HG03039 (cell line): ENCODE measurements at regions not wholly inside any gene's neighbourhood (a gene's known extent, or its start where the extent isn't known, plus 50 kb on each side); places are given as distances from the start of the nearest gene placed in this dataset.
"Not testable (repeated sequence)": the region's sequence is repeated elsewhere in the genome, so short reads cannot be mapped to it uniquely, and the experiment has no call there.

Source experiments
- ATAC-seq: cut with Tn5 transposase; IDR thresholded peaks from one replicate; pipeline ENCODE4 v1.9.1; 2021; ENCODE audit warnings: mild to moderate bottlenecking, moderate library complexity; ENCODE audit not compliant: unreplicated experiment

GRCh38 chr1:187991944-187992343 is 1163.2 kb downstream of the PLA2G4A start:
- no peak for ATAC-seq

DNA sequence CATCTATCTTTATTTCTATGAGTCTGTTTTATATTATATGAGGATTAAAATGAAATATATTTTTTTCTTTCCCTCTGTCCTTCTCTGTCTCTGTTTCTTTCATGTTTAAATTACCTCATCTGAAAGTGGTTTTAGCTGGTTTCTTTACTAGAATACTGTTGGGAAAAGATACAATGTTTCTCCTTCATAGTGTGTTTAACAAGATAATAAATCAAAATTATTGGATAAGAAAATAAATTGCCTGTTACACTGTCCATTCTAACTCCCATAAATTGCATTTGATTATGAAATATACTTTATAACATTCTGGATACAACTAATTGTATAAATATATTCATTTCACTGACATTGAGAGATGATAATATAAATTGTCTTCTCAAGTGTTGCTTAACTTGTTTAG is 1168.0 kb downstream of the PLA2G4A start:
- ATAC-seq: no peak

DNA sequence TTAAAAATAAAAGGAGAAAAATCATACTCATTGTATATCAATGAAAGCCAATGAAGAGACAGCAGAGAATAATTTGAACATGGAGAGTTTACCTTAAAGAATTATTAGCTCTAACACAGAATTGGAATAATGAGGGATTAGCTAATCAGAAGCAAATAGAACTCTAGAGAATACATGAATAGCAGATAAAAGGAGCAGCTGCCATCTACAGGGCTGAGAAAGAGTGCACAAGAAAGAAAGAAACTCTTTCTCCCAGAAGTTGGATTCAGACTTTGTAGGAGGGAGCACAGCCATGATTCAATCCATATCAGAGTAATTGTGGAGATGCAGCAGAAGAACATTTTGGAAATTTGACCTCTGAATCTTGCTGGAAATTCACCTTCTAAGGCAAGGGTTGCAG is 1171.2 kb downstream of the PLA2G4A start:
- ATAC-seq: no peak

DNA sequence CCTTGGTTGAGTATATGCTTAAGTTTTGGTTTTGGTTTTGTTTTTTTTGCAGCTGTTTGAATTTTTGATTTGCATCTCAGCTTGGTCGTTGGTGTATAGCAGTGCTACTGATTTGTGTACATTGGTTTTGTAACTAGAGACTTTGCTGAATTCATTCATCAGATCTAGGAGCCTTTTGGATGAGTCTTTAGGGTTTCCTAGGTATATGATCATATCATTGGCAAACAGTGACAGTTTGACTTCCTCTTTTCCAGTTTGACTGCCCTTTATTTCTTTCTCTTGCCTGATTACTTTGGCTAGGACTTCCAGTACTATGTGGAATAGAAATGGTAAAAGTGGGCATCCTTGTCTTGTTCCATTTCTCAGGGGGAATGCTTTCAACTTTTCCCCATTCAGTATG is 1174.9 kb downstream of the PLA2G4A start:
- ATAC-seq: not testable (repeated sequence)

GRCh38 chr1:188004849-188005248 is 1176.1 kb downstream of the PLA2G4A start:
- ATAC-seq: no peak

DNA sequence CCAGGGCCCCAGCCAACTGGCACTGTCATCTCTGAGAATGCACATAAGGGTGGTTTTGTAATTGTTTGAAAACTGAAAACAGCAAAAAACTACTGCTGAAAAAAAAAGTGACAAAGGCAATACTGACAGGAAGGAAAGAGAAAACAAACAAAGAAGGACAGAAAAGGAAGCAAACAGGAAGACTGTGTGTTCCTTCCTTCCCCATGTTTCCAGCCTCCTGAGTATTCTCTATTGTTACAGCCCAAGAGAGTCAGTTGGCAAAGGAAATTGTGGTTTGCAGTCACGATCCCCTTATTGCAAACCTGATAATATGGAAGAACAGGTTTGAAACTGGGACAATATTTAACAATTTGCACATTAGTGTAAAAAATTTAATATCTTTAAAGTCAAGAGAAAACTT is 1177.6 kb downstream of the PLA2G4A start:
- no peak for ATAC-seq

DNA sequence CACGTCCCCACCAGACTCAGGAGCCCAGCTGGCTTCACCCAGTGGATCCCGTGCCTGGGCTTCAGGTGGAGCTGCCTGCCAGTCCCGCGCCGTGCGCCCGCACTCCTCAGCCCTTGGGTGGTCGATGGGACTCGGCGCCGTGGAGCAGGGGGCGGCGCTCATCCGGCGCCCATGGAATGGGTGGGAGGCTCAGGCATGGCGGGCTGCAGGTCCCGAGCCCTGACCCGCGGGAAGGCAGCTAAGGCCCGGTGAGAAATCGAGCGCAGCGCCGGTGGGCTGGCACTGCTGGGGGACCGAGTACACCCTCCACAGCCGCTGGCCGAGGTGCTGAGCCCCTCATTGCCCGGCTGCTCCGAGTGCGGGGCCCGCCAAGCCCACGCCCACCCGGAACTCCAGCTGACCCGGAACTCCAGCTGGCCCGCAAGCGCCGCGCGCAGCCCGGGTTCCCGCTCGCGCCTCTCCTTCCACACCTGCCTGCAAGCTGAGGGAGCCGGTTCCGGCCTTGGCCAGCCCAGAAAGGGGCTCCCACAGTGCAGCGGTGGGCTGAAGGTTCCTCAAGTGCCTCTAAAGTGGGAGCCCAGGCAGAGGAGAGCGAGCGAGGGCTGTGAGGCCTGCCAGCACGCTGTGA is 1184.6 kb downstream of the PLA2G4A start:
- not testable (repeated sequence) for ATAC-seq

DNA sequence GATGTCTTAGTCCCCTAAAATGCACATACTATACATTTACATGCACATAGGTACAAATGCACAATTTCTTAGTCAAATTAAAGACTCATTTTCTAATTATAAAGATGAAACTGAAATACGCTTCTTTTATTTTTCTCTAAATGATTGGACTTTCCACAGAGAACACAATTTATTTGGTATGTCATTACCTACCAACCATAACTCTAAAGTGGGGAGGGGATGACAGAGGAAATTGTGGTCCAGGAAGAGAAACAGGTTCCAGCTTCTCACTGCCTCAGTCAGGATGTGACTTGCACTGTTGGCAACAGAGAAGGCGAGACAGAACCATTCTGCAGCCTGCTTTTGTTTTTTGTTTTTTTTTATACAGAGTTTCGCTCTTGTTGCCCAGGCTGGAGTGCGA is 1189.2 kb downstream of the PLA2G4A start:
- no peak for ATAC-seq

DNA sequence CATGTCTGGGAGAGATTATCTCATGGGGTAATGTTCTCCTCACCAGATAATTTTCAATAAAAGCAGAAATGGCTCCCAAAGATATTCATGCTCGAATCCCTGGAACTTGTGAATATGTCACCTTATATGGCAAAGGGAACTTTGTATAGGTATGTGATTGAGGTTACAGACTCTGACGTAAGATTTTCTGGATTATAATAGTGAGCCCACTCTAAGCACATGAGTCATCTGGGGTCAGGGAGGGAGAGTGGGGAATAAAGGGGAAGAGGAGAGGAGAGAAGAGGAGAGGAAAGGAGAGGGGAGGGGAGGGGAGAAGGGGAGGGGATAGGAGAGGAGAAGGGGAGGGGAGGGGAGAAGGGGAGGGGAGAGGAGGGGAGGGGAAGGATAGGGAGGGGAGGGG is 1193.9 kb downstream of the PLA2G4A start:
- no peak for ATAC-seq

- ATAC-seq: no peak
Observed at GRCh38 chr1:188023206-188023605, 1194.5 kb downstream of the PLA2G4A start.

GRCh38 chr1:188027613-188028012 is 1198.9 kb downstream of the PLA2G4A start:
- ATAC-seq: peak; percentile 62

DNA sequence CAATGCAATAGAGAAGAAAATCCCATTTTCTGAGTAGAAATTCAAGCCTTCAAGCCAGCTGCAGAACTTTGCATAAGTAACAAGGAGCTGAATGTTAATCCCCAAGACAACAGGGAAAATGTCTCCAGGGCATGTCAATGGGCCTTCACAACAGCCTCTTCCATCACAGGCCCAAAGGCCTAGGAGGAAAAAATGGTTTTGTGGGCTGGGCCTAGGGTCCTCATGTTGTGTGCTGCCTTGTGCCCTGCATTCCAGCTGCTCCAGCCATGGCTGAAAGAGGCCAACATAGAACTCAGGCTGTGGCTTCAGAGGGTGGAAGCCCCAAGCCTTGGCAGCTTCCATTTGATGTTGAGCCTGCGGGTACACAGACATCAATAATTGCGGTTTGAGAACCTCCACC is 1208.8 kb downstream of the PLA2G4A start:
- ATAC-seq: not testable (repeated sequence)

DNA sequence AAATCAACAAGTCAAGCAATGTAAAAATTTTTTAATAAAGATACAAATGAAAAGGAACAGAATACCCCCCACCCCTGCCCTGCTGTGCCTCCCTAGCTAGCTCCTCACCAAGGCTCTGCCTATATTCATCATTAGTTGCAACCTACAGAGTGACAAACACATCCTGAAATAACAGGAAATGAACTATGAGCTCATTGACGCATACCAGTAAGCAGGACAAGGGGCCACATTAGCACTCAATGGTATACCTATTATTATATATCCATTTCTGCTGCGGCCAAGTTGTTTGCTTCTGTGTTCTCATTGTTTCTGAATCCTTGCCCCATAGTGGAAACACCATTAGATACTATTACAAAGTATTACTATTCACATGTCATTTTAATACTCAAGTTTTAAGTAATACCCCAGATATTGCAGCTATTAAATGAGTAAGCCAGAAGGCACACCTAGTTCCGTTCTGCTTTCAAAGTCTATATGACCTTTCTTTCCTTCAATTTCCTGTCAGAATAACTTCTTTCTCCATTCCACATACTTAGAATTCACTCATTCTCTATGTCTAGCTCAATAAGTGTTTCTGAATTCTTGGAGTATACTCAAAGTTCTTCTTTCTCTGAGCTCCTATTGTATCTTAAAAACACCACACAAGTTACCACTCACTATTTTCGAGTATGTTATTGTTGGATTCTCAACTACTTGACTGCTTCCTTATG is 1214.9 kb downstream of the PLA2G4A start:
- no peak for ATAC-seq

GRCh38 chr1:188050250-188050649 is 1221.5 kb downstream of the PLA2G4A start:
- no peak for ATAC-seq

DNA sequence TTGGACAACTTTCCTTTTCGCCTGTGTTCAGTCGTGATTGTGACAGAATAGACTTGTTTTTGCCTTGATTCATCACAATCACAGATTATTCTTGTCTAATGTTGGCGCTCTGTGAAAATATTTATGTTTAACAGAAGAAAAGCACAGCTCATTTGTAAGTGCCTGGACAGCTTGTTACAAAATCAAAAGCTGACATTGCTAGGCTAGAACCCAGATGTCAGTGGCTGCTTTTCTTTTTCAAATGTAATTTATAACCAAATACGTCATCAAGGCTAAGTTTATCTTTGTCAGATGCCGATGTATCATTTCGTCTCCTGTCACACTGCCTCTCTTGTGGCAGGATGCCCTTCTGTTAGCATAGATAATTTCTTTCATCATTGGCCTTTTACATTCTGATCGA is 1227.3 kb downstream of the PLA2G4A start:
- no peak for ATAC-seq

- ATAC-seq: no peak
Observed at GRCh38 chr1:188058801-188059200, 1230.1 kb downstream of the PLA2G4A start.

GRCh38 chr1:188061881-188062280 is 1233.1 kb downstream of the PLA2G4A start:
- no peak for ATAC-seq

DNA sequence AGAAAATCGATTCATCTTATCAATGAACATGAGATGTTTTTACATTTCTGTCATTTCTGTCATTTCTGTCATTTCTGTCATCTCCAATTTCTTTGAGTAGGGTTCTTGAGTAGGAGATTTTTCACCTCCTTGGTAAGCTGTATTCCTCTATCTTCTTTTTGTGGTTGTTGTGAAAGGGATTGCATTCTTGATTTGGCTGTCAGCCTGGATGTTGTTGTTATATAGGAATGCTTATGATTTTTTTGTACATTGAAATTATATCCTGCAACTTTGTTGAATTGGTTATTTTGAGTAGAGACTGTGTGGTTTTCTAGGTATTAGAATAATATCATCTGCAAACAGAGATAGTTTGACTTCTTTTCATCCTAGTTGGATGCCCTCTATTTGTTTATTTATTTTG is 1233.7 kb downstream of the PLA2G4A start:
- ATAC-seq: no peak

DNA sequence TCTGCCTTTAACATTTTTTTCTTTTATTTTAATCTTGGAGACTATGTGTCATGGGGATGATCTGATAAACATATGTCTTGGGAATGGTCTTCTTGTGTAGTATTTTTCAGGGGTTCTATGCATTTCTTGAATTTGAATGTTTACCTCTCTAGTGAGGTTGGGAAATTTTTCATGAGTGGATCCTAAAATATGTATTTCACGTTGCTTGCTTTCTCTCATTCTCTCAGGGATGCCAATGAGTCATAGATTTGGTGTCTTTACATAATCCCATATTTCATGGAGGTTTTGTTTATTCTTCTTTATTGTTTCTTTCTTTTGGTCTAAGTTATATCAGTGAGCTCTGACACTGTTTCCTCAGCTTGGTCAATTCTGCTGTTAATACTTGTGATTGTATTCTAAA is 1237.2 kb downstream of the PLA2G4A start:
- ATAC-seq: no peak

DNA sequence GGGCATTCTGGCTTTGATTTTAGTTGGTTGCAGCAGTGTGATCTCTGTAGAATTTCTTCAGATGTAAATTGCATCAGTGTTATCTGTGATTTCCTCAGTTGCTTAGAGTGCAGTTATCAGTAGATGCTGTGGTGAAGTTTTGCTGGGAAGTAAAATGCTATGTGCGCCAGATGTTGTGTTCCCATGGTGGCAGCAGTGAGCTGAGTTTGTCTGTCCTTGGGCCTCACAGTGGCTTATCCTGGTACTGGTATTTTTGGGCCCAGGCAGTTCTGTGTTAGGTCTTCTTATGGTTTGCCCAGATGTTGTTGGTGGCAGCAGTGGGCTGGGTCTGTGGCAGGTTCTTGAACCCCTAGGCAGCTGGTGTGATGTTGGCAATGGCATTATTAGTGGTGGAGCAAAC is 1242.1 kb downstream of the PLA2G4A start:
- ATAC-seq: no peak

- no peak for ATAC-seq
Observed at GRCh38 chr1:188089015-188089414, 1260.3 kb downstream of the PLA2G4A start.

DNA sequence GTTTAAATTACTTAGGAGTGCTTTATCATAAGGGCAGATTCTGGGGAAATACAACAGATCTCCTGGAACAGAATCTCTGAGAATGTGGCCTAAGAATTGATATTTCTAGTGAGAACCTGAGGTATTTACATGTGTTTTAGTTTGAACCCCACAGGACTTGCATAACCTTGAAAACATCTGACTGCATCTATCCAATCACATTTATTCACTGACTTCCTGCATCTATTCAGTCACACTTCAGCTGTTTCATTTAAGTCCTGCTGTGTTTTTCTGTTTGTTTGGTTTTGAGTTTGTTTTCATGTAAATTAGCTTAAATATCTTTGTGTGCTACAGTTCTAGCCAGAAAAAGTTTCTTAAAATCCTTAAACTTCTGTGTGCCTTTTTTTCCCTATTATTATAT is 1260.7 kb downstream of the PLA2G4A start:
- no peak for ATAC-seq

- no peak for ATAC-seq
Observed at GRCh38 chr1:188096521-188096920, 1267.8 kb downstream of the PLA2G4A start.
